D721Med (cell line): ENCODE measurements at regions not wholly inside any gene's neighbourhood (a gene's known extent, or its start where the extent isn't known, plus 50 kb on each side); places are given as distances from the start of the nearest gene placed in this dataset.

ENCODE experiments used
- DNase-seq: peaks from one replicate; pipeline ENCODE4 v3.0.0; 2011; ENCODE audit warnings: low spot score; ENCODE audit not compliant: insufficient read length
- FAIRE-seq: peaks from 2 replicates; lab custom pipeline; 2011; peaks lifted over from hg19 to GRCh38; lab: Jason Lieb, UNC
- CTCF ChIP-seq: IDR thresholded peaks from 2 replicates; pipeline ENCODE4 v1.5.1; 2012; ENCODE audit warnings: mild to moderate bottlenecking, control low read depth; ENCODE audit not compliant: insufficient read depth; ENCODE audit errors: missing control alignments

GRCh38 chr10:29199941-29200679, 88.8 kb upstream of the LYZL1 start:
- TF ChIP-seq CTCF, result no peak
- FAIRE-seq (no peak), DNase-seq (no peak)

GRCh38 chr10:29202386-29202940, 86.4 kb upstream of the LYZL1 start:
- no peak for DNase-seq
- no peak for TF ChIP-seq CTCF
- FAIRE-seq, result no peak

- no peak for TF ChIP-seq CTCF
- DNase-seq (no peak), FAIRE-seq (no peak)
Observed at GRCh38 chr10:29203432-29203831, 85.4 kb upstream of the LYZL1 start.

- DNase-seq (no peak), FAIRE-seq (no peak)
- no peak for TF ChIP-seq CTCF
Observed at GRCh38 chr10:29204070-29204800, 84.6 kb upstream of the LYZL1 start.

GRCh38 chr10:29205787-29206186, 83.1 kb upstream of the LYZL1 start:
- FAIRE-seq (no peak), DNase-seq (no peak)
- no peak for TF ChIP-seq CTCF

- FAIRE-seq (no peak), DNase-seq (no peak)
- TF ChIP-seq CTCF, result no peak
Observed at GRCh38 chr10:29208845-29209244, 80.0 kb upstream of the LYZL1 start.

GRCh38 chr10:29209830-29210229, 79.0 kb upstream of the LYZL1 start:
- FAIRE-seq (no peak), DNase-seq (no peak)
- TF ChIP-seq CTCF, result no peak
